Vagina (tissue), 2 donors: ENCODE measurements at regions not wholly inside any gene's neighbourhood (a gene's known extent, or its start where the extent isn't known, plus 50 kb on each side); places are given as distances from the start of the nearest gene placed in this dataset.

ENCODE experiments used
- CTCF ChIP-seq, 3 experiments: fragments of 450-650 bp in 2 of 3; fragments of 200-600 bp in 1 of 3; sonication (generic) in 1 of 3; IDR thresholded peaks; one replicate each; pipeline ENCODE4 v1.5.1; 2017 to 2019; ENCODE audit warnings: antibody characterized with exemption in 3 of 3, mild to moderate bottlenecking in 2 of 3, moderate library complexity in 2 of 3
- POLR2A ChIP-seq, 2 donors: fragments of 450-650 bp; IDR thresholded peaks; one replicate each; pipeline ENCODE4 v1.6.1; 2017; ENCODE audit warnings: antibody characterized with exemption in 2 of 2, mild to moderate bottlenecking in 2 of 2, moderate library complexity in 2 of 2
- POLR2AphosphoS5 ChIP-seq, 2 donors: sonication (generic); formaldehyde crosslinking; IDR thresholded peaks; one replicate each; pipeline ENCODE4 v1.9.0; 2017; ENCODE audit warnings: antibody characterized with exemption in 2 of 2, mild to moderate bottlenecking in 2 of 2, low read depth in 1 of 2; ENCODE audit not compliant: insufficient read depth in 1 of 2

- TF ChIP-seq CTCF (IDR thresholded peaks at IDR 0.05) (no peak), POLR2AphosphoS5 (IDR thresholded peaks at IDR 0.05; ENCODE audit: insufficient read depth in 1 of 2, low read depth in 1 of 2) (no peak), POLR2A (IDR thresholded peaks at IDR 0.05) (no peak)
Observed at GRCh38 chr22:49462795-49463194, 364.9 kb downstream of the BRD1 start.
